ENCODE measurements at regions not wholly inside any gene's neighbourhood (a gene's known extent, or its start where the extent isn't known, plus 50 kb on each side); places are given as distances from the start of the nearest gene placed in this dataset.

DNA sequence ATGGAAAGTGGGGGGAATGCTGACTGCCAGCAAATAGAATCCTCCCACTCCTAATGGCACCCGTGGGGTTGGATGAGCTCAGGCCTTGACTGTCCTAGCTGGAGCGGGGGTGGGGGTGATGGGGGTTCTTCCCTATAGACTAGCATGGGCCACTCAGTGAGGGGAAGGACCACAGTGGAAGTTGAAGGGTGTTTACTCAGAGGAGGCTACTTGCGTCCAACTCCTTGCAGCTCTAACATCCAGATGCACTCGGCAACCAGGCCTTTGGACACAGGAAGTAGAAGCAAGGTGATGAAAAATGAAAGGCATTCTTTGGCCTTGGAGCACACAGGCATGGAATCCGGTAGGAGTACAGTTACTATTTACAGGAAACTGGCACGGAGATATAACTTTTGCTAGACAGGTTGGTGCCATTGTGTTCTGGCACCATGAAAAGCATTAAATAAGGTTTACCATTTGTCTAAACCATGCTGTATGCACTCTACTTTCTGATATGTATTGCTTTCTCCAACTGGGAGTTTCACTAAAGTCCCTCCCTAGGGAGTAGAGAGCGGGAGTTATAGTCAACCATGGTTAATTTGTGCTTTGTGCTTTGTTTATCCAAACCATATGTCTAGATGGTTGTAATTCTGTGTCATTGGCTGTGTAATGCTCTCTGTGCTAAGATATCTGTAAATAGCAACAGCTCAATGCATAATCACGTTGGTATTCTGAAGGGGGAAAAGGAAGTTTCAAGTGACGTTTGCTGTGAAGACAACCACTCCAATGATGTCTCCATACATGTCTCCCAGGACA, 125.3 kb downstream of the TSHZ3 start:
- ATAC-seq, result peak; percentile 93
- TF ChIP-seq BACH2 (CRISPR knock-in tag; IDR thresholded peaks at IDR 0.05; ENCODE audit: borderline replicate concordance), result no peak
- no peak for TF ChIP-seq ZFP30 (CRISPR knock-in tag; IDR thresholded peaks at IDR 0.05)
- TF ChIP-seq ISL1 (CRISPR knock-in tag; IDR thresholded peaks at IDR 0.05), result no peak
- no peak for TF ChIP-seq TOX (CRISPR knock-in tag; IDR thresholded peaks at IDR 0.05; ENCODE audit: borderline replicate concordance)
- no peak for TF ChIP-seq PPARA (CRISPR knock-in tag; IDR thresholded peaks at IDR 0.05; ENCODE audit: borderline replicate concordance)
- TF ChIP-seq ZNF565 (CRISPR knock-in tag; conservative IDR thresholded peaks at IDR 0.05; ENCODE audit: low read depth), result no peak
- TF ChIP-seq ESRRG (CRISPR knock-in tag; IDR thresholded peaks at IDR 0.05), result no peak
- no peak for TF ChIP-seq OSR1 (CRISPR knock-in tag; IDR thresholded peaks at IDR 0.05)
- TF ChIP-seq, protein P1, sequence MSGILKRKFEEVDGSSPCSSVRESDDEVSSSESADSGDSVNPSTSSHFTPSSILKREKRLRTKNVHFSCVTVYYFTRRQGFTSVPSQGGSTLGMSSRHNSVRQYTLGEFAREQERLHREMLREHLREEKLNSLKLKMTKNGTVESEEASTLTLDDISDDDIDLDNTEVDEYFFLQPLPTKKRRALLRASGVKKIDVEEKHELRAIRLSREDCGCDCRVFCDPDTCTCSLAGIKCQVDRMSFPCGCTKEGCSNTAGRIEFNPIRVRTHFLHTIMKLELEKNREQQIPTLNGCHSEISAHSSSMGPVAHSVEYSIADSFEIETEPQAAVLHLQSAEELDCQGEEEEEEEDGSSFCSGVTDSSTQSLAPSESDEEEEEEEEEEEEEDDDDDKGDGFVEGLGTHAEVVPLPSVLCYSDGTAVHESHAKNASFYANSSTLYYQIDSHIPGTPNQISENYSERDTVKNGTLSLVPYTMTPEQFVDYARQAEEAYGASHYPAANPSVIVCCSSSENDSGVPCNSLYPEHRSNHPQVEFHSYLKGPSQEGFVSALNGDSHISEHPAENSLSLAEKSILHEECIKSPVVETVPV (CRISPR knock-in tag; IDR thresholded peaks at IDR 0.05), result no peak
- no peak for TF ChIP-seq GLIS3 (CRISPR knock-in tag; IDR thresholded peaks at IDR 0.05)
- no peak for TF ChIP-seq ZFP3 (CRISPR knock-in tag; IDR thresholded peaks at IDR 0.05)
- TF ChIP-seq SNAI2 (CRISPR knock-in tag; IDR thresholded peaks at IDR 0.05), result no peak
- TF ChIP-seq ARNTL (CRISPR knock-in tag; IDR thresholded peaks at IDR 0.05; ENCODE audit: borderline replicate concordance, low read depth), result no peak
- TF ChIP-seq TCF4 (CRISPR knock-in tag; IDR thresholded peaks at IDR 0.05; ENCODE audit: borderline replicate concordance), result no peak
- TF ChIP-seq ZNF70 (CRISPR knock-in tag; IDR thresholded peaks at IDR 0.05), result no peak
- TF ChIP-seq, protein P2, sequence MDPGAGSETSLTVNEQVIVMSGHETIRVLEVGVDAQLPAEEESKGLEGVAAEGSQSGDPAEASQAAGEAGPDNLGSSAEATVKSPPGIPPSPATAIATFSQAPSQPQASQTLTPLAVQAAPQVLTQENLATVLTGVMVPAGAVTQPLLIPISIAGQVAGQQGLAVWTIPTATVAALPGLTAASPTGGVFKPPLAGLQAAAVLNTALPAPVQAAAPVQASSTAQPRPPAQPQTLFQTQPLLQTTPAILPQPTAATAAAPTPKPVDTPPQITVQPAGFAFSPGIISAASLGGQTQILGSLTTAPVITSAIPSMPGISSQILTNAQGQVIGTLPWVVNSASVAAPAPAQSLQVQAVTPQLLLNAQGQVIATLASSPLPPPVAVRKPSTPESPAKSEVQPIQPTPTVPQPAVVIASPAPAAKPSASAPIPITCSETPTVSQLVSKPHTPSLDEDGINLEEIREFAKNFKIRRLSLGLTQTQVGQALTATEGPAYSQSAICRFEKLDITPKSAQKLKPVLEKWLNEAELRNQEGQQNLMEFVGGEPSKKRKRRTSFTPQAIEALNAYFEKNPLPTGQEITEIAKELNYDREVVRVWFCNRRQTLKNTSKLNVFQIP (CRISPR knock-in tag; IDR thresholded peaks at IDR 0.05; ENCODE audit: borderline replicate concordance, low read depth), result no peak
- TF ChIP-seq ZC3H10 (CRISPR knock-in tag; IDR thresholded peaks at IDR 0.05), result no peak
- TF ChIP-seq, protein P3, sequence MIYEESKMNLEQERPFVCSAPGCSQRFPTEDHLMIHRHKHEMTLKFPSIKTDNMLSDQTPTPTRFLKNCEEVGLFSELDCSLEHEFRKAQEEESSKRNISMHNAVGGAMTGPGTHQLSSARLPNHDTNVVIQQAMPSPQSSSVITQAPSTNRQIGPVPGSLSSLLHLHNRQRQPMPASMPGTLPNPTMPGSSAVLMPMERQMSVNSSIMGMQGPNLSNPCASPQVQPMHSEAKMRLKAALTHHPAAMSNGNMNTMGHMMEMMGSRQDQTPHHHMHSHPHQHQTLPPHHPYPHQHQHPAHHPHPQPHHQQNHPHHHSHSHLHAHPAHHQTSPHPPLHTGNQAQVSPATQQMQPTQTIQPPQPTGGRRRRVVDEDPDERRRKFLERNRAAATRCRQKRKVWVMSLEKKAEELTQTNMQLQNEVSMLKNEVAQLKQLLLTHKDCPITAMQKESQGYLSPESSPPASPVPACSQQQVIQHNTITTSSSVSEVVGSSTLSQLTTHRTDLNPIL (CRISPR knock-in tag; IDR thresholded peaks at IDR 0.05; ENCODE audit: low read depth), result no peak
- TF ChIP-seq CSDC2 (CRISPR knock-in tag; IDR thresholded peaks at IDR 0.05), result no peak
- TF ChIP-seq RARB (CRISPR knock-in tag; IDR thresholded peaks at IDR 0.05), result no peak

DNA sequence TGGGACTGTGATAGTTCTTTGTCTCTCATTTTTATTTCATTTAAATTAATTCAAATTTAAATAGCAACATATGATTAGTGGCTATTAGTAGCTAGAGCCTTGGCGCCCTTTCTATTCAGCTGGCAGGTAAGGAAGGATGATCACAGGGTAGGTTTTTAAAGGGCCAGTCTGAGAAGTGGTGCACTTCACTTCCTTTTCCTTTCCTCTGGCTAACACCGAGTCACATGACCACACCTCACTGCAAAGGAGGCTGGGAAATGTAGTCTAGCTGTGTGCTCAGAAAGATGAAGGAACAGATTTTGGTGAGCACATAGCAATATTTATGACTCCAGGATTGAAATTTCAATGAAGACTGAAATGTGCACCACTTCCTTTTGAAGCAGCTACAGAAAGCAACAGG, 128.7 kb downstream of the TSHZ3 start:
- TF ChIP-seq CSDC2 (CRISPR knock-in tag; IDR thresholded peaks at IDR 0.05), result no peak
- TF ChIP-seq ZNF565 (CRISPR knock-in tag; conservative IDR thresholded peaks at IDR 0.05; ENCODE audit: low read depth), result no peak
- no peak for TF ChIP-seq BACH2 (CRISPR knock-in tag; IDR thresholded peaks at IDR 0.05; ENCODE audit: borderline replicate concordance)
- no peak for TF ChIP-seq SNAI2 (CRISPR knock-in tag; IDR thresholded peaks at IDR 0.05)
- TF ChIP-seq OSR1 (CRISPR knock-in tag; IDR thresholded peaks at IDR 0.05), result no peak
- TF ChIP-seq ZFP30 (CRISPR knock-in tag; IDR thresholded peaks at IDR 0.05), result no peak
- no peak for TF ChIP-seq RARB (CRISPR knock-in tag; IDR thresholded peaks at IDR 0.05)
- no peak for TF ChIP-seq ZFP3 (CRISPR knock-in tag; IDR thresholded peaks at IDR 0.05)
- TF ChIP-seq, protein P1 (CRISPR knock-in tag; IDR thresholded peaks at IDR 0.05), result no peak
- TF ChIP-seq GLIS3 (CRISPR knock-in tag; IDR thresholded peaks at IDR 0.05), result no peak
- TF ChIP-seq TCF4 (CRISPR knock-in tag; IDR thresholded peaks at IDR 0.05; ENCODE audit: borderline replicate concordance), result no peak
- TF ChIP-seq ARNTL (CRISPR knock-in tag; IDR thresholded peaks at IDR 0.05; ENCODE audit: borderline replicate concordance, low read depth), result no peak
- no peak for ATAC-seq

DNA sequence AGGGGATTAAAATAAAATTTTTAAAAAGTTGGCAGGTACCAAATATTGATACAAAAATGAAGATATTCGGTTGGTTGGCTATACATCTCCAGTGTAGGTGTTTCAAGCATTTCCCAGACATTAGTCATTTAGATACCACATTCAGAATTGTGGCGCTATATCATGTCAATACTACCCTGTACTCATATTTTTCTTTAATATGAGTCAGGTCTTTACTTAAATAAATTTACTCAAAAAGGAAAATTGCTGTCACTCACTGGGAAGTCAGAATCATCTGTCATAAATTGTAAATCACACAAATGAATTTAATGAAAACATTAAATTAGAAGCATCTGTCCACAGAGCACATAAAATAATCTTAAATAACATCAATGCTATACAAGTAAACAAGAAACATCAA, 134.2 kb downstream of the TSHZ3 start:
- ATAC-seq, result peak; percentile 33

DNA sequence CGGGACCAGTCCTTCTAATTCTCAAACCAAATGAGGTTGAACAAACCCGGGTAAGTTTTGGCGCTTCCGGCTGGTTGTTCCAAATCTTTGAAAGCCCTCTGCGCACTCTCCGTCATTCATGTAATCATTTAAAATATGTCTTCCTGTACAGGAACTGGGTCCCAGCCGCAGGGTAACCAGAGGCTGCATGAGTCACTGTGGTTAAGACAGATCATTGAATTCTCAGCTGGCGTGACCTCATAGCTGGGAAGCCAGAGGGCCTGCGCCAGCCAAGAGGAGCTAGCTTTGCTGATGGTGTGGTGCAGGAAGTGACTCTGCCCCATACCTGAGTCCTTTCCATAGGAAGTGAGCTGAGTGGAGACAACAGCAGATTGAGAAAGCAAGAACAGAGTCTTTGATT, 135.2 kb downstream of the TSHZ3 start:
- TF ChIP-seq TOX (CRISPR knock-in tag; IDR thresholded peaks at IDR 0.05; ENCODE audit: borderline replicate concordance), result peak; percentile 12; the same call in 1 of the 2 replicates
- TF ChIP-seq CSDC2 (CRISPR knock-in tag; IDR thresholded peaks at IDR 0.05), result no peak
- peak; percentile 99 for ATAC-seq

More for the DNA sequence above, 134.2 kb downstream of the TSHZ3 start:
- TF ChIP-seq PPARA (CRISPR knock-in tag; IDR thresholded peaks at IDR 0.05; ENCODE audit: borderline replicate concordance), result no peak
- TF ChIP-seq ZNF565 (CRISPR knock-in tag; conservative IDR thresholded peaks at IDR 0.05; ENCODE audit: low read depth), result no peak
- 0 out of 2 replicates have a peak, but pooled peaks have one; percentile 57 for TF ChIP-seq ZC3H10 (CRISPR knock-in tag; IDR thresholded peaks at IDR 0.05)
- TF ChIP-seq TCF4 (CRISPR knock-in tag; IDR thresholded peaks at IDR 0.05; ENCODE audit: borderline replicate concordance), result no peak

All from SK-N-SH treated with all-trans-retinoic acid at 6 μM for 48 hours (cell line).